B cell (primary cell): ENCODE measurements at regions not wholly inside any gene's neighbourhood (a gene's known extent, or its start where the extent isn't known, plus 50 kb on each side); places are given as distances from the start of the nearest gene placed in this dataset.

Source experiments
- ATAC-seq: fragments of 200-7000 bp; cut with Tn5 transposase; one replicate; pipeline ENCODE4 v1.10.0; 2021; ENCODE audit warnings: low read depth, mild to moderate bottlenecking, moderate number of reproducible peaks, moderate library complexity
- CTCF ChIA-PET: fragments of 350-600 bp; sonication (Branson Sonifier 250); formaldehyde crosslinking; loops from one replicate; lab custom pipeline; 2021; ENCODE audit warnings: antibody characterized with exemption, inconsistent platforms; lab: Charles Lee
- POLR2A ChIA-PET: fragments of 350-600 bp; sonication (Branson Sonifier 250); formaldehyde crosslinking; loops from one replicate; lab custom pipeline; 2021; ENCODE audit warnings: antibody characterized with exemption; lab: Charles Lee
- DNase-seq: peaks from one replicate; pipeline ENCODE4 v3.0.0; 2013
- H2AFZ ChIP-seq: 2 replicates; pipeline ENCODE4 v1.6.1; 2012; ENCODE audit warnings: mild to moderate bottlenecking, low read depth, low read length; ENCODE audit not compliant: insufficient read depth, poor library complexity, severe bottlenecking
- H3K27ac ChIP-seq, 2 donors: 1 replicate in 1 of 2; 2 replicates in 1 of 2; pipeline ENCODE4 v1.5.1; 2012 to 2013; ENCODE audit warnings: low read length in 2 of 2, mild to moderate bottlenecking in 2 of 2, moderate library complexity in 1 of 2
- H3K27me3 ChIP-seq, 4 experiments: fragments of 200-600 bp in 1 of 4; sonication (generic) in 1 of 4; replicated peaks in 1 of 4; 1 replicate in 2 of 4; 2 replicates in 2 of 4; pipeline versions ENCODE4 v1.6.1 to v1.7.0; 2013 to 2016; ENCODE audit warnings: low read length in 3 of 4, mild to moderate bottlenecking in 2 of 4, mixed read lengths in 1 of 4, moderate library complexity in 1 of 4; ENCODE audit not compliant: insufficient read depth in 4 of 4, control insufficient read depth in 3 of 4; ENCODE audit errors: control extremely low read depth in 1 of 4
- H3K36me3 ChIP-seq, 2 experiments: replicated peaks in 1 of 2; 1 replicate in 1 of 2; 2 replicates in 1 of 2; pipeline versions ENCODE4 v1.6.1 to v1.7.1; 2013; ENCODE audit warnings: low read length in 1 of 2; ENCODE audit not compliant: insufficient read depth in 2 of 2, control insufficient read depth in 1 of 2; ENCODE audit errors: control extremely low read depth in 1 of 2, extremely low read depth in 1 of 2
- H3K4me1 ChIP-seq, 2 donors: fragments of 200-600 bp in 1 of 2; sonication (generic) in 1 of 2; 1 replicate in 1 of 2; 2 replicates in 1 of 2; pipeline versions ENCODE4 v1.5.1 to v1.6.1; 2013 to 2017; ENCODE audit warnings: low read length in 2 of 2; ENCODE audit not compliant: control insufficient read depth in 2 of 2, insufficient read depth in 2 of 2
- H3K4me2 ChIP-seq: replicated peaks from 2 replicates; pipeline ENCODE3; 2012; ENCODE audit warnings: mild to moderate bottlenecking, low read depth, low read length; ENCODE audit not compliant: poor library complexity, severe bottlenecking
- H3K4me3 ChIP-seq, 5 experiments: fragments of 200-600 bp in 1 of 5; sonication (generic) in 1 of 5; 1 replicate in 3 of 5; 2 replicates in 2 of 5; pipeline versions ENCODE4 v1.5.1 to v1.7.0; 2011 to 2016; ENCODE audit warnings: low read length in 4 of 5, mild to moderate bottlenecking in 4 of 5, low read depth in 2 of 5, control low read depth in 1 of 5, moderate library complexity in 1 of 5; ENCODE audit not compliant: insufficient read depth in 1 of 5; ENCODE audit errors: control extremely low read depth in 1 of 5, extremely low read depth in 1 of 5
- H3K79me2 ChIP-seq: fragments of 200-600 bp; sonication (generic); one replicate; pipeline ENCODE4 v1.6.0; 2016; ENCODE audit warnings: low read length; ENCODE audit not compliant: control insufficient read depth, insufficient read depth
- H3K9ac ChIP-seq: fragments of 200-600 bp; sonication (generic); 2 replicates; pipeline ENCODE4 v1.6.1; 2017; ENCODE audit warnings: mild to moderate bottlenecking, low read length, moderate library complexity
- H3K9me3 ChIP-seq, 3 donors: one replicate each; pipeline versions ENCODE4 v1.6.1 to v1.7.1; 2013; ENCODE audit warnings: low read length in 2 of 3; ENCODE audit not compliant: control insufficient read depth in 2 of 3, insufficient read depth in 1 of 3; ENCODE audit errors: control extremely low read depth in 1 of 3
- H4K20me1 ChIP-seq: 2 replicates; pipeline ENCODE4 v1.6.0; 2012; ENCODE audit warnings: mild to moderate bottlenecking, low read length; ENCODE audit not compliant: insufficient read depth, control insufficient read depth, poor library complexity, severe bottlenecking
- H3K27ac Mint-ChIP-seq: one replicate; pipeline ENCODE4 v1.8.0; 2021; ENCODE audit warnings: mixed read lengths
- H3K27me3 Mint-ChIP-seq: one replicate; pipeline ENCODE4 v1.8.0; 2021; ENCODE audit warnings: mixed read lengths
- H3K4me1 Mint-ChIP-seq: one replicate; pipeline ENCODE4 v1.8.0; 2021; ENCODE audit warnings: mixed read lengths
- H3K4me3 Mint-ChIP-seq: one replicate; pipeline ENCODE4 v1.8.0; 2021; ENCODE audit warnings: mixed read lengths
- H3K9me3 Mint-ChIP-seq: one replicate; pipeline ENCODE4 v1.8.0; 2022; ENCODE audit warnings: mixed read lengths; ENCODE audit not compliant: insufficient read depth
- CTCF ChIP-seq: fragments of 200-600 bp; IDR thresholded peaks from one replicate; pipeline ENCODE4 v1.8.0; 2022; ENCODE audit warnings: antibody characterized with exemption, mild to moderate bottlenecking
- EZH2 ChIP-seq: IDR thresholded peaks from 2 replicates; pipeline ENCODE4 v1.6.1; 2012; ENCODE audit warnings: borderline replicate concordance, low read depth, mild to moderate bottlenecking, moderate library complexity, low read length; ENCODE audit not compliant: insufficient read depth, poor library complexity, severe bottlenecking
- WGBS: methylation state at CpG from one replicate; pipeline ENCODE4 v1.1.5; 2013; ENCODE audit warnings: missing lambda C conversion rate; ENCODE audit not compliant: insufficient coverage; 5-methylcytosine and 5-hydroxymethylcytosine counted together
- intact Hi-C: fragments of 100-400 bp; cut with micrococcal nuclease; formaldehyde crosslinking; loops from one replicate; pipeline ENCODE4 v1.10.0; 2022

- POLR2A ChIA-PET, result no interaction called here
- Histone ChIP-seq H2AFZ (no peak overlapping the region), H3K36me3 (no peaks in the 10 kb centered on the region), H3K4me2 (no peak overlapping the region), H3K79me2 (no peaks in the 10 kb centered on the region), H3K9me3 (peaks cover 0 to 4% (median 0%) of the 10 kb centered on the region in 3 donors), H3K27me3 (no peaks in the 10 kb centered on the region), H3K4me3 (no peak overlapping the region), H3K27ac (no peak overlapping the region), H3K4me1 (no peaks in the 10 kb centered on the region), H4K20me1 (no peaks in the 10 kb centered on the region), H3K9ac (no peak overlapping the region)
- Mint-ChIP-seq H3K4me1 (no peaks in the 10 kb centered on the region), H3K27ac (no peak overlapping the region), H3K9me3 (peaks cover 2% of the 10 kb centered on the region), H3K4me3 (no peak overlapping the region), H3K27me3 (no peaks in the 10 kb centered on the region)
- ATAC-seq (no peak), DNase-seq (no peak)
- intact Hi-C loops, result no loop called here
- CTCF ChIA-PET, result no interaction called here
- no peak for TF ChIP-seq CTCF
- no peak for TF ChIP-seq EZH2
Measured at GRCh38 chr1:194548071-194548470, 1361.7 kb upstream of the B3GALT2 start.

GRCh38 chr1:194544012-194544411, 1357.6 kb upstream of the B3GALT2 start:
- H4K20me1 ChIP-seq, result no peaks in the 10 kb centered on the region
- no peaks in the 10 kb centered on the region for H3K9me3 Mint-ChIP-seq
- H3K36me3 ChIP-seq, result no peaks in the 10 kb centered on the region
- no peaks in the 10 kb centered on the region for H3K79me2 ChIP-seq
- H3K4me3 Mint-ChIP-seq, result no peak overlapping the region
- no peak overlapping the region for H3K4me2 ChIP-seq
- peaks cover 0 to 3% (median 0%) of the 10 kb centered on the region in 3 donors for H3K9me3 ChIP-seq
- H3K27ac ChIP-seq, result no peak overlapping the region
- no peaks in the 10 kb centered on the region for H3K4me1 ChIP-seq
- no peak for DNase-seq
- H3K27me3 Mint-ChIP-seq, result no peaks in the 10 kb centered on the region
- ChIA-PET CTCF (no interaction called here), POLR2A (no interaction called here)
- H2AFZ ChIP-seq, result no peak overlapping the region
- ATAC-seq, result no peak
- no peak for TF ChIP-seq EZH2
- no peak for TF ChIP-seq CTCF
- intact Hi-C loops, result no loop called here
- H3K4me1 Mint-ChIP-seq, result no peaks in the 10 kb centered on the region
- H3K9ac ChIP-seq, result no peak overlapping the region
- no CpG with 5 or more reads among the region's 3 CpGs for WGBS
- no peak overlapping the region for H3K4me3 ChIP-seq
- no peak overlapping the region for H3K27ac Mint-ChIP-seq
- H3K27me3 ChIP-seq, result no peaks in the 10 kb centered on the region
